K562 (cell line): ENCODE measurements at regions not wholly inside any gene's neighbourhood (a gene's known extent, or its start where the extent isn't known, plus 50 kb on each side); places are given as distances from the start of the nearest gene placed in this dataset.
A peak's percentile ranks its signal among the peaks of the same experiment; 100 is the strongest.

ENCODE experiments used
- DPF2 ChIP-seq: fragments of 450-650 bp; IDR thresholded peaks from 2 replicates; pipeline ENCODE4 v1.6.1; 2016
- EP300 ChIP-seq: IDR thresholded peaks from 2 replicates; pipeline ENCODE4 v1.6.1; 2012; ENCODE audit warnings: low read length, improper control_type of control experiment
- FOXA3 ChIP-seq, 2 experiments: fragments of 450-650 bp in 1 of 2; sonication (generic) in 1 of 2; formaldehyde crosslinking; IDR thresholded peaks in 1 of 2; conservative IDR thresholded peaks in 1 of 2; 2 replicates each; pipeline versions ENCODE4 v1.4.0 to v1.8.0; 2020 to 2022; ENCODE audit warnings: mild to moderate bottlenecking in 2 of 2, missing genetic modification reagents in 1 of 2
- HDAC6 ChIP-seq: IDR thresholded peaks from 2 replicates; pipeline ENCODE4 v1.6.1; 2012; ENCODE audit warnings: low read depth, mild to moderate bottlenecking, control low read depth, inconsistent platforms, low read length, moderate library complexity
- HINFP ChIP-seq: fragments of 450-650 bp; conservative IDR thresholded peaks from 2 replicates; pipeline ENCODE4 v1.6.1; 2016; ENCODE audit warnings: missing genetic modification characterization, low read depth, mild to moderate bottlenecking, control low read depth, missing compliant biosample characterization
- HMBOX1 ChIP-seq: sonication (generic); IDR thresholded peaks from 2 replicates; pipeline ENCODE4 v1.6.1; 2016
- HNRNPUL1 ChIP-seq: fragments of 200-400 bp; formaldehyde crosslinking; IDR thresholded peaks from 2 replicates; pipeline ENCODE4 v1.6.1; 2017; ENCODE audit warnings: low read length
- KAT7 ChIP-seq: sonication (generic); formaldehyde crosslinking; IDR thresholded peaks from 2 replicates; pipeline ENCODE4 v1.8.0; 2022; ENCODE audit warnings: missing genetic modification reagents, mild to moderate bottlenecking, borderline replicate concordance
- KDM5B ChIP-seq: fragments of 200-600 bp; sonication (generic); IDR thresholded peaks from 2 replicates; pipeline ENCODE4 v1.6.1; 2012; ENCODE audit warnings: low read depth, mild to moderate bottlenecking, moderate library complexity, low read length, control low read depth, inconsistent platforms; ENCODE audit not compliant: insufficient replicate concordance
- MAFG ChIP-seq: fragments of 450-650 bp; conservative IDR thresholded peaks from 2 replicates; pipeline ENCODE4 v1.6.1; 2016; ENCODE audit warnings: missing genetic modification characterization, missing compliant biosample characterization
- MTA3 ChIP-seq: fragments of 450-650 bp; formaldehyde crosslinking; IDR thresholded peaks from 2 replicates; pipeline ENCODE4 v1.6.1; 2017; ENCODE audit warnings: mild to moderate bottlenecking, borderline replicate concordance
- NFE2 ChIP-seq: IDR thresholded peaks from 2 replicates; pipeline ENCODE4 v1.6.1; 2014; ENCODE audit warnings: antibody characterized with exemption, low read depth
- PTBP1 ChIP-seq: fragments of 200-400 bp; formaldehyde crosslinking; IDR thresholded peaks from 2 replicates; pipeline ENCODE4 v1.6.1; 2017; ENCODE audit warnings: low read depth, low read length
- SOX6 ChIP-seq: fragments of 450-650 bp; IDR thresholded peaks from 2 replicates; pipeline ENCODE4 v1.6.1; 2014; ENCODE audit warnings: mild to moderate bottlenecking
- TEAD1 ChIP-seq, 2 experiments: fragments of 450-650 bp in 1 of 2; sonication (generic) in 1 of 2; formaldehyde crosslinking; IDR thresholded peaks; 2 replicates each; pipeline versions ENCODE4 v1.4.0 to v1.8.0; 2020 to 2022; ENCODE audit warnings: mild to moderate bottlenecking in 2 of 2, missing genetic modification reagents in 1 of 2
- VEZF1 ChIP-seq: fragments of 200-800 bp; sonication (Bioruptor generic); IDR thresholded peaks from 2 replicates; pipeline ENCODE4 v1.6.1; 2017; ENCODE audit warnings: missing genetic modification characterization, missing compliant biosample characterization
- ZNF639 ChIP-seq, 2 experiments: fragments of 200-800 bp in 1 of 2; sonication (Bioruptor generic) in 1 of 2; sonication (generic) in 1 of 2; formaldehyde crosslinking in 1 of 2; IDR thresholded peaks in 1 of 2; conservative IDR thresholded peaks in 1 of 2; 2 replicates each; pipeline versions ENCODE4 v1.5.0 to v1.6.1; 2016 to 2020; ENCODE audit warnings: missing compliant biosample characterization in 1 of 2, missing genetic modification characterization in 1 of 2, missing genetic modification reagents in 1 of 2
- TF ChIP-seq, protein P1 (sequence below): fragments of 250-450 bp; sonication (Bioruptor Pico); IDR thresholded peaks from 2 replicates; pipeline ENCODE4 v1.9.0; 2021; ENCODE audit warnings: mild to moderate bottlenecking

DNA sequence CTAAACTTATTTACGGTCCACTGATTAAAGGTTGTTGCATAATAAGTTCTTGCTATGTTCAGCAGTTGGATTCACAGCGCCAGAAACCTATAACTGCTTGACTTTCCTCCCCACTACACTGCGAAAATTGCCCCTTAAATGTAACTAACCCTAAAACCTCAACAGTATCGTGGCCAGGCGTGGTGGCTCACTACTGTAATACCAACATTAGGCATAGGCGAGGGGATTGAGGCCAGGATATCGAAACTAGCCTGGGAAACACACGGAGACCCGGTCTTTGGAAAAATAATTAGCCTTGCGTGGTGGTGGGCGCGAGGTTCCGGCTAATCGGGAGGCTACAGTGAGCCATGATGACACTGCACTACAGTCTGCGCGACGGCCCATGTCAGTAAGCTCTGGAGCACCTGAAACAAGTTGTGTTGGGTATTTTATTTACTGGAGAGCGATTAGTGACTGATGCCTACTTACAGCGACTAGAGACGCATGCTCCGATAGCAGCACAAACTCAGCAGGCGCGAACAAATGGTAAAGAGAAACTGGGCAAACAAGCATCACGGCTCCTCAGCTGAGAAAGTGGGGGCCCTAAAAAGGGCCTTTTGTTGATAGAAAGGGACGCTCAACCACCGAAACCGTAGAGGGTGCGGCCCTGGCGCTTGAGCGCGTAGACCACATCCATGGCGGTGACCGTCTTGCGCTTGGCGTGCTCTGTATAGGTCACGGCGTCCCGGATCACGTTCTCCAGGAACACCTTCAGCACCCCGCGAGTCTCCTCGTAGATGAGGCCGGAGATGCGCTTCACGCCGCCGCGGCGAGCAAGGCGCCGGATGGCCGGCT is 81.4 kb downstream of the OR2B2 start (continued):
- TF ChIP-seq HINFP (tag), result peak; percentile 46; the same call in 1 of the 2 replicates
- TF ChIP-seq EP300, result 0 out of 2 replicates have a peak, but pooled peaks have one; percentile 4
- peak; percentile 79; the same call in 1 of the 2 replicates for TF ChIP-seq KAT7
- peak; percentile 67 for TF ChIP-seq PTBP1
- TF ChIP-seq TEAD1 (CRISPR knock-in tag; IDR thresholded peaks at IDR 0.05), result peak in 1 of 2 experiments; percentile 50; a peak in 2 of 4 replicates
- peak in 1 of 2 experiments; percentile 18; a peak in 1 of 4 replicates for TF ChIP-seq FOXA3 (CRISPR knock-in tag; conservative IDR thresholded peaks at IDR 0.05 in 1 of 2, IDR thresholded peaks at IDR 0.05 in 1 of 2)
- peak; percentile 58 for TF ChIP-seq MAFG (tag)
- TF ChIP-seq HNRNPUL1, result peak; percentile 91
- TF ChIP-seq, protein P1, sequence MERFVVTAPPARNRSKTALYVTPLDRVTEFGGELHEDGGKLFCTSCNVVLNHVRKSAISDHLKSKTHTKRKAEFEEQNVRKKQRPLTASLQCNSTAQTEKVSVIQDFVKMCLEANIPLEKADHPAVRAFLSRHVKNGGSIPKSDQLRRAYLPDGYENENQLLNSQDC (CRISPR knock-in tag), result 0 out of 2 replicates have a peak, but pooled peaks have one; percentile 4
- TF ChIP-seq MTA3, result peak; percentile 93
- peak; percentile 18; the same call in 1 of the 2 replicates for TF ChIP-seq VEZF1 (CRISPR knock-in tag)
- TF ChIP-seq SOX6, result 0 out of 2 replicates have a peak, but pooled peaks have one; percentile 12
- TF ChIP-seq DPF2, result peak; percentile 53
- peak; percentile 85 for TF ChIP-seq NFE2
- TF ChIP-seq ZNF639 (CRISPR knock-in tag; conservative IDR thresholded peaks at IDR 0.05 in 1 of 2, IDR thresholded peaks at IDR 0.05 in 1 of 2), result peak in 1 of 2 experiments; percentile 27; a peak in 1 of 4 replicates
- TF ChIP-seq HDAC6, result peak; percentile 54; the same call in 1 of the 2 replicates
- peak; percentile 67 for TF ChIP-seq HMBOX1
- peak; percentile 98 for TF ChIP-seq KDM5B
